Activated effector memory CD4-positive, alpha-beta T cell treated with anti-CD3 and anti-CD28 coated beads, Interleukin-2, amount 50 U/mL, for 16 hours (primary cell): ENCODE measurements at regions not wholly inside any gene's neighbourhood (a gene's known extent, or its start where the extent isn't known, plus 50 kb on each side); places are given as distances from the start of the nearest gene placed in this dataset.
"Not testable (repeated sequence)": the region's sequence is repeated elsewhere in the genome, so short reads cannot be mapped to it uniquely, and the experiment has no call there.

Experiments
- DNase-seq: peaks from one replicate; pipeline ENCODE4 v3.0.0-alpha.2; 2020

- no peak for DNase-seq
Measured at GRCh38 chr11:92109466-92109865, 115.2 kb upstream of the FAT3 start.

GRCh38 chr11:92107331-92107730 is 117.3 kb upstream of the FAT3 start:
- no peak for DNase-seq

- no peak for DNase-seq
Measured at GRCh38 chr11:92104349-92104748, 120.3 kb upstream of the FAT3 start.

GRCh38 chr11:92101920-92102319 is 122.7 kb upstream of the FAT3 start:
- DNase-seq: no peak

GRCh38 chr11:92099183-92099582 is 125.4 kb upstream of the FAT3 start:
- DNase-seq: no peak

GRCh38 chr11:92098172-92098571 is 126.4 kb upstream of the FAT3 start:
- no peak for DNase-seq

GRCh38 chr11:92087725-92088537 is 136.7 kb upstream of the FAT3 start:
- no peak for DNase-seq

- DNase-seq: no peak
Measured at GRCh38 chr11:92083123-92083522, 141.5 kb upstream of the FAT3 start.

GRCh38 chr11:92082652-92083051 is 142.0 kb upstream of the FAT3 start:
- DNase-seq: no peak

GRCh38 chr11:92074498-92074897 is 150.1 kb upstream of the FAT3 start:
- not testable (repeated sequence) for DNase-seq

- DNase-seq: no peak
Measured at GRCh38 chr11:92071660-92072059, 153.0 kb upstream of the FAT3 start.

- DNase-seq: no peak
Measured at GRCh38 chr11:92070026-92070889, 154.4 kb upstream of the FAT3 start.

GRCh38 chr11:92067016-92067415 is 157.6 kb upstream of the FAT3 start:
- no peak for DNase-seq

- DNase-seq: no peak
Measured at GRCh38 chr11:92061456-92062062, 163.1 kb upstream of the FAT3 start.

- DNase-seq: no peak
Measured at GRCh38 chr11:92057849-92058442, 166.7 kb upstream of the FAT3 start.

GRCh38 chr11:92053216-92053615 is 171.4 kb upstream of the FAT3 start:
- no peak for DNase-seq

GRCh38 chr11:92050305-92050704 is 174.3 kb upstream of the FAT3 start:
- no peak for DNase-seq

- DNase-seq: no peak
Measured at GRCh38 chr11:92048415-92048814, 176.2 kb upstream of the FAT3 start.

GRCh38 chr11:92046103-92046502 is 178.5 kb upstream of the FAT3 start:
- no peak for DNase-seq

- no peak for DNase-seq
Measured at GRCh38 chr11:92045301-92045700, 179.3 kb upstream of the FAT3 start.

GRCh38 chr11:92035488-92035887 is 189.1 kb upstream of the FAT3 start:
- DNase-seq: no peak

GRCh38 chr11:92027136-92027535 is 197.5 kb upstream of the FAT3 start:
- DNase-seq: not testable (repeated sequence)

- no peak for DNase-seq
Measured at GRCh38 chr11:92026664-92027063, 198.0 kb upstream of the FAT3 start.
